Liver (tissue), 8 donors: ENCODE measurements at regions not wholly inside any gene's neighbourhood (a gene's known extent, or its start where the extent isn't known, plus 50 kb on each side); places are given as distances from the start of the nearest gene placed in this dataset.

ENCODE experiments used
- DNase-seq: peaks from one replicate; pipeline ENCODE4 v3.0.0-alpha.2; 2017; ENCODE audit warnings: low spot score
- H3K27ac ChIP-seq, 2 donors: one replicate each; pipeline ENCODE4 v1.7.0; 2013; ENCODE audit warnings: inconsistent platforms in 2 of 2, low read length in 2 of 2, control low read depth in 1 of 2, low read depth in 1 of 2, mild to moderate bottlenecking in 1 of 2
- H3K27me3 ChIP-seq, 4 donors: one replicate each; pipeline versions ENCODE4 v1.6.1 to v1.7.0; 2013; ENCODE audit warnings: low read length in 3 of 4, inconsistent platforms in 1 of 4, mild to moderate bottlenecking in 1 of 4, moderate library complexity in 1 of 4; ENCODE audit not compliant: control insufficient read depth in 4 of 4, insufficient read depth in 4 of 4
- H3K36me3 ChIP-seq, 4 donors: one replicate each; pipeline versions ENCODE4 v1.6.1 to v1.7.0; 2013; ENCODE audit warnings: low read length in 3 of 4, mild to moderate bottlenecking in 3 of 4, low read depth in 1 of 4, moderate library complexity in 1 of 4; ENCODE audit not compliant: control insufficient read depth in 4 of 4, insufficient read depth in 3 of 4
- H3K4me1 ChIP-seq, 4 donors: one replicate each; pipeline versions ENCODE4 v1.6.1 to v1.7.0; 2013; ENCODE audit warnings: low read length in 3 of 4, mild to moderate bottlenecking in 3 of 4, moderate library complexity in 1 of 4; ENCODE audit not compliant: control insufficient read depth in 4 of 4, insufficient read depth in 4 of 4
- H3K4me3 ChIP-seq, 3 donors: one replicate each; pipeline versions ENCODE4 v1.6.1 to v1.7.0; 2013; ENCODE audit warnings: low read length in 3 of 3, control low read depth in 1 of 3, low read depth in 1 of 3, mild to moderate bottlenecking in 1 of 3
- H3K9ac ChIP-seq, 2 donors: one replicate each; pipeline ENCODE4 v1.7.0; 2013; ENCODE audit warnings: low read length in 2 of 2, mild to moderate bottlenecking in 2 of 2, moderate library complexity in 2 of 2, control low read depth in 1 of 2, low read depth in 1 of 2
- H3K9me3 ChIP-seq, 4 donors: one replicate each; pipeline versions ENCODE4 v1.6.1 to v1.7.0; 2013; ENCODE audit warnings: low read length in 3 of 4; ENCODE audit not compliant: control insufficient read depth in 4 of 4
- ATF3 ChIP-seq: IDR thresholded peaks from 2 replicates; pipeline ENCODE4 v1.6.1; 2016; ENCODE audit warnings: antibody characterized with exemption
- EGR1 ChIP-seq, 2 donors: IDR thresholded peaks; 2 replicates each; pipeline ENCODE4 v1.6.1; 2016 to 2018; ENCODE audit warnings: antibody characterized with exemption in 2 of 2, low read depth in 2 of 2
- FOXA1 ChIP-seq: IDR thresholded peaks from 2 replicates; pipeline ENCODE4 v1.6.1; 2016; ENCODE audit warnings: antibody characterized with exemption
- FOXA2 ChIP-seq: IDR thresholded peaks from 2 replicates; pipeline ENCODE4 v1.6.1; 2016; ENCODE audit warnings: antibody characterized with exemption
- GABPA ChIP-seq, 2 donors: IDR thresholded peaks in 1 of 2; conservative IDR thresholded peaks in 1 of 2; 2 replicates each; pipeline ENCODE4 v1.6.1; 2016; ENCODE audit warnings: antibody characterized with exemption in 2 of 2, mild to moderate bottlenecking in 1 of 2, moderate library complexity in 1 of 2
- HNF4A ChIP-seq, 2 donors: conservative IDR thresholded peaks; 2 replicates each; pipeline ENCODE4 v1.6.1; 2016; ENCODE audit warnings: antibody characterized with exemption in 2 of 2, mild to moderate bottlenecking in 2 of 2
- NR2F2 ChIP-seq: IDR thresholded peaks from 2 replicates; pipeline ENCODE4 v1.6.1; 2016; ENCODE audit warnings: antibody characterized with exemption
- RAD21 ChIP-seq, 2 donors: IDR thresholded peaks; 2 replicates each; pipeline ENCODE4 v1.6.1; 2016; ENCODE audit warnings: antibody characterized with exemption in 2 of 2, mild to moderate bottlenecking in 2 of 2
- RXRA ChIP-seq, 2 donors: IDR thresholded peaks; 2 replicates each; pipeline ENCODE4 v1.6.1; 2017 to 2018; ENCODE audit warnings: antibody characterized with exemption in 2 of 2, mild to moderate bottlenecking in 1 of 2
- SP1 ChIP-seq: IDR thresholded peaks from 2 replicates; pipeline ENCODE4 v1.6.1; 2018; ENCODE audit warnings: antibody characterized with exemption, mild to moderate bottlenecking
- TAF1 ChIP-seq: conservative IDR thresholded peaks from 2 replicates; pipeline ENCODE4 v1.6.1; 2016; ENCODE audit warnings: antibody characterized with exemption, mild to moderate bottlenecking
- YY1 ChIP-seq: IDR thresholded peaks from 2 replicates; pipeline ENCODE4 v1.6.1; 2016; ENCODE audit warnings: antibody characterized with exemption, mild to moderate bottlenecking
- WGBS: extraction: QIAGEN DNeasy Blood & Tissue Kit; methylation state at CpG from one replicate; pipeline ENCODE4 v1.1.7; 2013; 5-methylcytosine and 5-hydroxymethylcytosine counted together
- TF ChIP-seq, protein P1 (sequence below): IDR thresholded peaks from 2 replicates; pipeline ENCODE4 v1.6.1; 2016; ENCODE audit warnings: antibody characterized with exemption
- TF ChIP-seq, protein P2 (sequence below): IDR thresholded peaks from 2 replicates; pipeline ENCODE4 v1.6.1; 2016; ENCODE audit warnings: antibody characterized with exemption, mild to moderate bottlenecking
- TF ChIP-seq, protein P3 (sequence below): IDR thresholded peaks from 2 replicates; pipeline ENCODE4 v1.6.1; 2016; ENCODE audit warnings: antibody characterized with exemption
- TF ChIP-seq, protein P4 (sequence below): fragments of 150-350 bp; IDR thresholded peaks from 2 replicates; pipeline ENCODE4 v1.5.1; 2017; ENCODE audit warnings: improper control_type of control experiment, low read depth, low read length; ENCODE audit not compliant: missing input control
- donor health status: healthy.
- donor health status: healthy.
- donor health status: healthy.
- donor health status: healthy.
- donor health status: healthy.

DNA sequence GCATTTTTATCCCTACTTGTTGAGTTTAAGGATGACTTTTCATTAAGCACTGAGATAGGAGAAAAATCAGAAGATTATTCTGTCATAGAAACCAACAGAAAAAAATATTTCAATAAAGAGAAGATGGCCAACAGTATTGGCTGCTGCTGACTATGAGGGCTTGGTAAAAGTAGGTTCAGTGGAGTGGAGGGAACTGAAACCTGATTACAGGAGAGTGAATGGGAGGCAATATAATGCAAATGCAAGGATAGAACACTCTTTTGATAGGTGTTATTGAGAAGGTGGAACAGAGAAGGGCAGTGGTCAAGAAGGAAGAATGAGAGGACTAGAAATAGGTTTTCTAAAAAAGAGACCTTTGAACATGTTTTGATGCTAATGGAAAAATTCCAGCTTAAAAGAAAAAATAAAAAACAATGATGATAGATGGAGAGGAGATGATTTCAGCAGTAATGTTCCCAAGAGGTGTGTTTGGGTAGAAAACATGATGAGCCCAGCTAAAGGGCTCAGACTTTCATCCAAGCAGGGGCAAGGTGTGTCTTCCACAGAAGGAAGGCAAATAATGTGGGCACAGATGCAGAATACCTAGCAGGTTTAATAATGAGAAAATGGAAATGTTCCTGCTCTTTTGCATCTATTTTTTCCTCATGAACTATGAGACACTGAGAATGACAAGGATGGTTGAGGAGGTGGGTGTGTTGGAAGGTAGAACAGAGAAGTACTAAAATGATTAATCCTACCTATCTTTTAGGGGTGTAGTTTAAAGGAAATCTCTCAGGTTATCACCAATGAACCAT, 397.9 kb upstream of the GOLIM4 start:
- H3K4me1 ChIP-seq: no peaks in the 10 kb centered on the region
- H3K27me3 ChIP-seq: no peaks in the 10 kb centered on the region
- DNase-seq: no peak
- H3K9ac ChIP-seq: no peak overlapping the region
- no peaks in the 10 kb centered on the region for H3K9me3 ChIP-seq
- TF ChIP-seq HNF4A (conservative IDR thresholded peaks at IDR 0.05) (no peak), TAF1 (no peak), EGR1 (IDR thresholded peaks at IDR 0.05; ENCODE audit: low read depth in 2 of 2) (no peak), FOXA1 (no peak), RAD21 (IDR thresholded peaks at IDR 0.05) (no peak), ATF3 (no peak), NR2F2 (no peak), FOXA2 (no peak), SP1 (no peak)
- TF ChIP-seq, protein P1, sequence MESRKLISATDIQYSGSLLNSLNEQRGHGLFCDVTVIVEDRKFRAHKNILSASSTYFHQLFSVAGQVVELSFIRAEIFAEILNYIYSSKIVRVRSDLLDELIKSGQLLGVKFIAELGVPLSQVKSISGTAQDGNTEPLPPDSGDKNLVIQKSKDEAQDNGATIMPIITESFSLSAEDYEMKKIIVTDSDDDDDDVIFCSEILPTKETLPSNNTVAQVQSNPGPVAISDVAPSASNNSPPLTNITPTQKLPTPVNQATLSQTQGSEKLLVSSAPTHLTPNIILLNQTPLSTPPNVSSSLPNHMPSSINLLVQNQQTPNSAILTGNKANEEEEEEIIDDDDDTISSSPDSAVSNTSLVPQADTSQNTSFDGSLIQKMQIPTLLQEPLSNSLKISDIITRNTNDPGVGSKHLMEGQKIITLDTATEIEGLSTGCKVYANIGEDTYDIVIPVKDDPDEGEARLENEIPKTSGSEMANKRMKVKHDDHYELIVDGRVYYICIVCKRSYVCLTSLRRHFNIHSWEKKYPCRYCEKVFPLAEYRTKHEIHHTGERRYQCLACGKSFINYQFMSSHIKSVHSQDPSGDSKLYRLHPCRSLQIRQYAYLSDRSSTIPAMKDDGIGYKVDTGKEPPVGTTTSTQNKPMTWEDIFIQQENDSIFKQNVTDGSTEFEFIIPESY: no peak
- no peaks in the 10 kb centered on the region for H3K36me3 ChIP-seq
- H3K4me3 ChIP-seq: no peak overlapping the region
- H3K27ac ChIP-seq: no peak overlapping the region

DNA sequence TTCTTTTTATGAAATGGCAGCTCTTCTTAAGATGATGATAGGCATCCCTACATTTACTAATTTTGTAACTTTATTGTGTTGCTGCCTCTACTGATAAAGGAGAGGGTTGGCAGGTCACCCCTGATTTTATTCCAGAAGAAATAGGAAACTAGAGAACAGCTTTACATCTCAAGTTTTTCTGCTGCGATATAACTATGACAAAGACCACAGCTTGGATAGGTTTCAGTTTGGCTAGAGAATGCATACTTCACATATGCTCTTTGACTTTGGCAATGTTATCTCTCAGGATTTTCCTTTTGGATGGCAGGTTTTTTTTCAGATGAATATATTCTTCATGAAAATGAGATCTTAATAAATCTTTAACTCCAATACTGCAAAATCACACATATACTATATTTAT, 395.3 kb upstream of the GOLIM4 start:
- TF ChIP-seq TAF1 (no peak), YY1 (no peak), EGR1 (IDR thresholded peaks at IDR 0.05; ENCODE audit: low read depth in 2 of 2) (no peak), FOXA2 (no peak), FOXA1 (no peak), NR2F2 (no peak), RXRA (IDR thresholded peaks at IDR 0.05) (no peak), SP1 (no peak), RAD21 (IDR thresholded peaks at IDR 0.05) (no peak), GABPA (IDR thresholded peaks at IDR 0.05 in 1 of 2, conservative IDR thresholded peaks at IDR 0.05 in 1 of 2) (no peak), ATF3 (no peak)
- TF ChIP-seq, protein P2, sequence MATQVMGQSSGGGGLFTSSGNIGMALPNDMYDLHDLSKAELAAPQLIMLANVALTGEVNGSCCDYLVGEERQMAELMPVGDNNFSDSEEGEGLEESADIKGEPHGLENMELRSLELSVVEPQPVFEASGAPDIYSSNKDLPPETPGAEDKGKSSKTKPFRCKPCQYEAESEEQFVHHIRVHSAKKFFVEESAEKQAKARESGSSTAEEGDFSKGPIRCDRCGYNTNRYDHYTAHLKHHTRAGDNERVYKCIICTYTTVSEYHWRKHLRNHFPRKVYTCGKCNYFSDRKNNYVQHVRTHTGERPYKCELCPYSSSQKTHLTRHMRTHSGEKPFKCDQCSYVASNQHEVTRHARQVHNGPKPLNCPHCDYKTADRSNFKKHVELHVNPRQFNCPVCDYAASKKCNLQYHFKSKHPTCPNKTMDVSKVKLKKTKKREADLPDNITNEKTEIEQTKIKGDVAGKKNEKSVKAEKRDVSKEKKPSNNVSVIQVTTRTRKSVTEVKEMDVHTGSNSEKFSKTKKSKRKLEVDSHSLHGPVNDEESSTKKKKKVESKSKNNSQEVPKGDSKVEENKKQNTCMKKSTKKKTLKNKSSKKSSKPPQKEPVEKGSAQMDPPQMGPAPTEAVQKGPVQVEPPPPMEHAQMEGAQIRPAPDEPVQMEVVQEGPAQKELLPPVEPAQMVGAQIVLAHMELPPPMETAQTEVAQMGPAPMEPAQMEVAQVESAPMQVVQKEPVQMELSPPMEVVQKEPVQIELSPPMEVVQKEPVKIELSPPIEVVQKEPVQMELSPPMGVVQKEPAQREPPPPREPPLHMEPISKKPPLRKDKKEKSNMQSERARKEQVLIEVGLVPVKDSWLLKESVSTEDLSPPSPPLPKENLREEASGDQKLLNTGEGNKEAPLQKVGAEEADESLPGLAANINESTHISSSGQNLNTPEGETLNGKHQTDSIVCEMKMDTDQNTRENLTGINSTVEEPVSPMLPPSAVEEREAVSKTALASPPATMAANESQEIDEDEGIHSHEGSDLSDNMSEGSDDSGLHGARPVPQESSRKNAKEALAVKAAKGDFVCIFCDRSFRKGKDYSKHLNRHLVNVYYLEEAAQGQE: no peak
- TF ChIP-seq, protein P3, sequence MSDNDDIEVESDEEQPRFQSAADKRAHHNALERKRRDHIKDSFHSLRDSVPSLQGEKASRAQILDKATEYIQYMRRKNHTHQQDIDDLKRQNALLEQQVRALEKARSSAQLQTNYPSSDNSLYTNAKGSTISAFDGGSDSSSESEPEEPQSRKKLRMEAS: no peak
- TF ChIP-seq, protein P1: no peak
- TF ChIP-seq, protein P4, sequence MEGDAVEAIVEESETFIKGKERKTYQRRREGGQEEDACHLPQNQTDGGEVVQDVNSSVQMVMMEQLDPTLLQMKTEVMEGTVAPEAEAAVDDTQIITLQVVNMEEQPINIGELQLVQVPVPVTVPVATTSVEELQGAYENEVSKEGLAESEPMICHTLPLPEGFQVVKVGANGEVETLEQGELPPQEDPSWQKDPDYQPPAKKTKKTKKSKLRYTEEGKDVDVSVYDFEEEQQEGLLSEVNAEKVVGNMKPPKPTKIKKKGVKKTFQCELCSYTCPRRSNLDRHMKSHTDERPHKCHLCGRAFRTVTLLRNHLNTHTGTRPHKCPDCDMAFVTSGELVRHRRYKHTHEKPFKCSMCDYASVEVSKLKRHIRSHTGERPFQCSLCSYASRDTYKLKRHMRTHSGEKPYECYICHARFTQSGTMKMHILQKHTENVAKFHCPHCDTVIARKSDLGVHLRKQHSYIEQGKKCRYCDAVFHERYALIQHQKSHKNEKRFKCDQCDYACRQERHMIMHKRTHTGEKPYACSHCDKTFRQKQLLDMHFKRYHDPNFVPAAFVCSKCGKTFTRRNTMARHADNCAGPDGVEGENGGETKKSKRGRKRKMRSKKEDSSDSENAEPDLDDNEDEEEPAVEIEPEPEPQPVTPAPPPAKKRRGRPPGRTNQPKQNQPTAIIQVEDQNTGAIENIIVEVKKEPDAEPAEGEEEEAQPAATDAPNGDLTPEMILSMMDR: no peak

More for the DNA sequence above, 395.3 kb upstream of the GOLIM4 start:
- DNase-seq: no peak
- WGBS: 86% methylated on average over 1 of the region's 1 CpG
- Histone ChIP-seq H3K36me3 (no peaks in the 10 kb centered on the region), H3K9me3 (no peaks in the 10 kb centered on the region), H3K4me3 (no peak overlapping the region), H3K9ac (no peak overlapping the region), H3K27ac (no peak overlapping the region), H3K4me1 (no peaks in the 10 kb centered on the region), H3K27me3 (no peaks in the 10 kb centered on the region)
